ENCODE measurements at regions not wholly inside any gene's neighbourhood (a gene's known extent, or its start where the extent isn't known, plus 50 kb on each side); places are given as distances from the start of the nearest gene placed in this dataset.

DNA sequence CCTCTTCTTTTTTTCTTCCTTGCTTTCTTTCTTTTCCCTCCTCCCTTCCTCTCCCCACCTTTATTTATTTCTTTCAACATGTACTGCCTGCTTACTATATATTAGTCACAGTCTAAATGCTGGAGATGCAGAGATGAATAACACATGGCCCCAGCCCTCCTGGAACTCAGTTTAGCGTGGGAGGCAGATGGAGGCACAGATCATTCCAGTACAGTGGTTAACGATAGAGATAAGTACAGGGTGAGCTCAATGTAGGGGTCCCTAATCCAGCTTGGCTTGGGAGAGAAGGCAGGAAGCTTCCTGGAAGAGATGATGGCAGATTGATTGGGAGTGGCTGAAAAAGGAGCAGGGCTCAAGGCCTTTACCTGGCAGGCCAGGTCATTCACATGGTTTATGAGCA is 55.6 kb upstream of the PPP2R5A start:
- TF ChIP-seq, protein P1, sequence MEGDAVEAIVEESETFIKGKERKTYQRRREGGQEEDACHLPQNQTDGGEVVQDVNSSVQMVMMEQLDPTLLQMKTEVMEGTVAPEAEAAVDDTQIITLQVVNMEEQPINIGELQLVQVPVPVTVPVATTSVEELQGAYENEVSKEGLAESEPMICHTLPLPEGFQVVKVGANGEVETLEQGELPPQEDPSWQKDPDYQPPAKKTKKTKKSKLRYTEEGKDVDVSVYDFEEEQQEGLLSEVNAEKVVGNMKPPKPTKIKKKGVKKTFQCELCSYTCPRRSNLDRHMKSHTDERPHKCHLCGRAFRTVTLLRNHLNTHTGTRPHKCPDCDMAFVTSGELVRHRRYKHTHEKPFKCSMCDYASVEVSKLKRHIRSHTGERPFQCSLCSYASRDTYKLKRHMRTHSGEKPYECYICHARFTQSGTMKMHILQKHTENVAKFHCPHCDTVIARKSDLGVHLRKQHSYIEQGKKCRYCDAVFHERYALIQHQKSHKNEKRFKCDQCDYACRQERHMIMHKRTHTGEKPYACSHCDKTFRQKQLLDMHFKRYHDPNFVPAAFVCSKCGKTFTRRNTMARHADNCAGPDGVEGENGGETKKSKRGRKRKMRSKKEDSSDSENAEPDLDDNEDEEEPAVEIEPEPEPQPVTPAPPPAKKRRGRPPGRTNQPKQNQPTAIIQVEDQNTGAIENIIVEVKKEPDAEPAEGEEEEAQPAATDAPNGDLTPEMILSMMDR (IDR thresholded peaks at IDR 0.05; ENCODE audit: insufficient read depth, low read depth, low read length, missing control alignments) = no peak
- DNase-seq (ENCODE audit: low read depth) = peak; percentile 69
- no peak overlapping the region for H3K4me3 ChIP-seq (ENCODE audit: low read length)

DNA sequence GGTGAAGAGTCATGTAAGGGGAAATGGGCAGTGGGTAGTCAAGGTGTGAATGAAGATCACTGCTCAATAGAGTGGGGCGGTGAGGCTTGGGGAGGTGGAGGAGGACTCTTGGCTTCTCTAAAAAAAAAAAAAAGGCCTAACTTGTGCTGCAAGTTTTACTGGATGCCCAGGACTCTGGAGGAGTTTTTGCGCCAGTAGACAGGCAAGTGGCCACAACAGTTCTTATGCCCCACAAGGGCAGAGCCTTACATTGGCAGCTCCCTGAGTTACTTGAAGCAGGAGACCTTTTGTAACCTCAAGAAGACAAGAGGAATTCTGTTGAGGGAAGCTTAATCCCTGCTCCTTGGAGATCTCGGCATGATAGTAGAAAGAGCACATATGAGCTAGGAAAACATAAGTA is 54.9 kb upstream of the PPP2R5A start:
- TF ChIP-seq, protein P1 (IDR thresholded peaks at IDR 0.05; ENCODE audit: insufficient read depth, low read depth, low read length, missing control alignments) = no peak
- no peak for DNase-seq (ENCODE audit: low read depth)
- no peak overlapping the region for H3K4me3 ChIP-seq (ENCODE audit: low read length)

DNA sequence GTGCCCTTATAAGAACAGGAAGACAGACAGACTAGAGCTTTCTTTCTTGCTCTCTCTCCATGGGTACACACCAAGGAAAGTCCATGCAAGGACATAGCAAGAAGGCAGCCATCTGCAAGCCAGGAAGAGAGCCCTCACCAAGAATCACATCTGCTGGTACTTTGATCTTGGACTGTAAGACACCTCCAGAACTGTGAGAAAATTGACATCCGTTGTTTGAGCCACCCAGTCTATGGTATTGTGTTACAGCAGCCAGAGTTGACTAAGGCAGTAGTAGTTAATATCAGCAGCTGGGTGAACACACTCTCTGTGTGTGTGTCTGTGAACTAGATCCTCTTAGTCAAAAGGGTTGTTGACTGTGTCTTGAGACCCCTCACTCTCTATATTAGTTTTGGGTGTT is 53.8 kb upstream of the PPP2R5A start:
- TF ChIP-seq, protein P1 (IDR thresholded peaks at IDR 0.05; ENCODE audit: insufficient read depth, low read depth, low read length, missing control alignments) = no peak
- H3K4me3 ChIP-seq (ENCODE audit: low read length) = no peak overlapping the region
- DNase-seq (ENCODE audit: low read depth) = no peak

DNA sequence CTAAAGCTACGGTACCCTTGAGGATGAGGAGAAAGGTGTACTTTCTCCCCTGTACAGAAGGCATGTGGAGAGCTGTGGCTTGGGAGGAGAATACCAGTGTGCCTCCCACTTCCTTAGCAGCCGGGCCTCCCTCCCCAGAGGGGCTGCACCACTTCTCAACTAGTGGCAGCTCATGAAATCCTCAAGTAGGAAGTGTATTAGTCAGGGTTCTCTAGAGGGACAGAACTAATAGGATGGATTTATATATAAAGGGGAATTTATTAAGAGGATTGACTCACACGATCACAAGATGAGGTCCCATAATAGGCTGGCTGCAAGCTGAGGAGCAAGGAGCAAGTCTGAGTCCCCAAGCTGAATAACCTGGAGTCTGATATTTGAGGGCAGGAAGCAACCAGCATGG is 53.1 kb upstream of the PPP2R5A start:
- H3K4me3 ChIP-seq (ENCODE audit: low read length) = no peak overlapping the region
- TF ChIP-seq, protein P1 (IDR thresholded peaks at IDR 0.05; ENCODE audit: insufficient read depth, low read depth, low read length, missing control alignments) = no peak
- DNase-seq (ENCODE audit: low read depth) = no peak

DNA sequence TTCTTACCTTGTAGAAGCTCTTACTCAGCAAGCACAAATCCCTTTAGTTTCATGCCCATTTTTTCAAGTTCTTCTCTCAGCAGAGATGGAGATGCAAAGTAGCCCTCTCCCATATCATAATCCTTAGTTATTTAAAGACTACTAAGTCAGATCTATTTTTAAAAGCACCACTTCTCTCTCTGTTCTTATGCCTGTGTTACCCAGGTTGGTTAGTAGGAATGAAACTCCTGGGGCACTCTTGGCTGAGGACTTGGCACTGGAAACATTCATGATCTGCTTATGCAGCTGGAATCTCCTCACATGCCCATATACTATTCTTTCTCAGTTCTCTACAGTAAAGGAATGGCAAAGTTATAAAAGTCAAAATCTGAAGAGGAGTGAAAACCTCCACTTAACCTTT is 51.9 kb upstream of the PPP2R5A start:
- no peak overlapping the region for H3K4me3 ChIP-seq (ENCODE audit: low read length)
- no peak for DNase-seq (ENCODE audit: low read depth)
- TF ChIP-seq, protein P1 (IDR thresholded peaks at IDR 0.05; ENCODE audit: insufficient read depth, low read depth, low read length, missing control alignments) = no peak

DNA sequence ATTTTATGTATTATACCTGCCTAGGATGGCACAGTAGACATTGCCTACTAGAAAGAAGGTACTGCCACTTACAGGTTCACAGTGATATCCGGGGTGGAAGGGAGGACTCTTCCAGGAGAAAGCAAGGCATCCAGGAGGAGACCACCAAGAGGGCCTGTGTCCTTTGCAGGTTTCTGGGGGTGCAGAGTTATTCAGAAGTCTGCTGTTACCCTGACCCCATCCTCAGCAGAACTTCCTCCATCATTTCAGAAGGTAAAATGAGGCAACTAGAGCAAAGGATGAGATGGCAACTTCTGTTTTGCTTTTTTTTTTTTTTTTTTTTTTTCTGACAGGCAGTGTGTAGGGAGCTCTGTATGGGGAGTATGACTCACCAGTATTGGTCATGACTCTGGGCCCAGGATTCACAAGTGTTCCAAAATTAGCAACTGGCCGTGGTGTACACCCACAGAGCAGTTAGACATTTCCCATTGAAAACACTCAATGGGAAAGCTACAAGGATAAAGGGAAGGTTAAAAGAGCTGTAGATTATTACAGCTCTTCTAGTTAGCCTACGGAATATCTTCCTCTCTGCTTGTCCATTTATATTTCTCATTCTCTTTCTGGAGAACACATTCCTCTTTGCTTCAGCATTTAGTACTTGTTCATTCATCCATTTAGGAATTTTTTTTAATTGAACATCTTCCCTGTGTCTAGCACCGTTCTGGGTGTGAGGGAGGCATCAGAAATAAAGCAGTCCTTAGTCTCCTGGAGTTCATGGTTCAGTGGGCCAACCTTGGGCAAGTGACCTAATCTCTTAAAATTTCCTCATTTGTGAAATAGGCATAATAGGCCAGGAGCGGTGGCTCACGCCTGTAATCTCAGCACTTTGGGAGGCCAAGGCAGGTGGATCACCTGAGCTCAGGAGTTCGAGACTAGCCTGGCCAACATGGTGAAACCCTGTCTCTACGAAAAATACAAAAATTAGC is 50.5 kb upstream of the PPP2R5A start:
- peak; percentile 94 for DNase-seq (ENCODE audit: low read depth)
- TF ChIP-seq, protein P1 (IDR thresholded peaks at IDR 0.05; ENCODE audit: insufficient read depth, low read depth, low read length, missing control alignments) = no peak
- no peak overlapping the region for H3K4me3 ChIP-seq (ENCODE audit: low read length)

All from epithelial cell of esophagus (primary cell).